Psoas muscle (tissue), 7 donors: ENCODE measurements at regions not wholly inside any gene's neighbourhood (a gene's known extent, or its start where the extent isn't known, plus 50 kb on each side); places are given as distances from the start of the nearest gene placed in this dataset.

Experiments
- ATAC-seq, 4 donors: fragments of 200-7000 bp; cut with Tn5 transposase; one replicate each; pipeline ENCODE4 v1.9.1; 2020; ENCODE audit warnings: moderate library complexity in 3 of 4, mild to moderate bottlenecking in 2 of 4
- DNase-seq, 2 donors: peaks; one replicate each; pipeline ENCODE4 v3.0.0-alpha.2; 2020
- H3K27ac ChIP-seq: fragments of 200-600 bp; one replicate; pipeline ENCODE4 v1.8.0; 2022
- H3K27me3 ChIP-seq, 3 donors: fragments of 200-600 bp in 1 of 3; one replicate each; pipeline versions ENCODE4 v1.6.1 to v1.8.0; 2013 to 2022; ENCODE audit warnings: low read length in 2 of 3, mild to moderate bottlenecking in 2 of 3, moderate library complexity in 1 of 3; ENCODE audit not compliant: insufficient read depth in 3 of 3
- H3K36me3 ChIP-seq, 2 donors: fragments of 200-600 bp in 1 of 2; one replicate each; pipeline versions ENCODE4 v1.6.1 to v1.8.0; 2013 to 2022; ENCODE audit warnings: low read depth in 1 of 2, mild to moderate bottlenecking in 1 of 2, moderate library complexity in 1 of 2; ENCODE audit not compliant: insufficient read depth in 1 of 2
- H3K4me1 ChIP-seq: fragments of 200-600 bp; one replicate; pipeline ENCODE4 v1.8.0; 2022
- H3K4me3 ChIP-seq: fragments of 200-600 bp; one replicate; pipeline ENCODE4 v1.8.0; 2022; ENCODE audit warnings: mild to moderate bottlenecking
- H3K9me3 ChIP-seq: fragments of 200-600 bp; one replicate; pipeline ENCODE4 v1.8.0; 2022
- WGBS, 3 donors: extraction: QIAGEN DNeasy Blood & Tissue Kit; methylation state at CpG; one replicate each; pipeline versions ENCODE4 v1.1.6 to v1.1.7; 2013; 5-methylcytosine and 5-hydroxymethylcytosine counted together
- intact Hi-C, 2 donors: fragments of 100-400 bp; cut with DNase I; formaldehyde crosslinking; loops; one replicate each; pipeline versions ENCODE4 v1.11.0 to v1.14.2; 2022
- TF ChIP-seq, protein P1 (sequence below): fragments of 200-600 bp; IDR thresholded peaks from one replicate; pipeline ENCODE4 v1.8.0; 2022; ENCODE audit warnings: antibody characterized with exemption
- donor health status: healthy with polysubstance abuse.
- donor health status: DM: no; HTN: no; CAD: no; lungs with moderate emphysema.
- donor health status: Bipolar disorder and iron deficiency.
- donor health status: healthy.
- donor health status: DM: yes; HTN: yes; CAD: no.
- donor health status: DM: no; HTN: no; CAD: no.
- donor health status: DM: yes; HTN: yes; CAD: no.

DNA sequence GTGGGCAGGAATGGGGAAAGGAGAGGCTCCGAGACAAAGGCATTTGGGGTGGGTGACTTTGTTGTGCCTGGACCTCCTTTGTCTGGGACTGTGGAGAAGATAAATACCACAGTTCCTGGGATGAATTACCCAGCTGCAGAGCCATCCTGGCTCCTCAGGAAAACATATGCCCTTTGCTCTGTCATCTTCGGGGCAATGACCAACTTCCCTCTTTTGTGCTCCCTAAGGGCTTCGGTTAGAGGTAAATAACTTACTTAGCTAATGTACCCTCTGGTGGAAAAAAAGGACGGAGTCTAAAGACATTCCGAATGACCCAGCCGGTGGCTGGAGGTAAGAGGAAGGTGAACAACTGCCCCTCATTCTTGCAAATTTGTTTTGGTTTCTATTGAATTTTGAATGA lies 345.7 kb downstream of the GATA3 start:
- Histone ChIP-seq H3K9me3 (no peaks in the 10 kb centered on the region), H3K36me3 (no peaks in the 10 kb centered on the region), H3K4me1 (no peaks in the 10 kb centered on the region), H3K4me3 (no peak overlapping the region), H3K27me3 (peaks cover 0 to 3% (median 0%) of the 10 kb centered on the region in 3 donors), H3K27ac (no peak overlapping the region)
- TF ChIP-seq, protein P1, sequence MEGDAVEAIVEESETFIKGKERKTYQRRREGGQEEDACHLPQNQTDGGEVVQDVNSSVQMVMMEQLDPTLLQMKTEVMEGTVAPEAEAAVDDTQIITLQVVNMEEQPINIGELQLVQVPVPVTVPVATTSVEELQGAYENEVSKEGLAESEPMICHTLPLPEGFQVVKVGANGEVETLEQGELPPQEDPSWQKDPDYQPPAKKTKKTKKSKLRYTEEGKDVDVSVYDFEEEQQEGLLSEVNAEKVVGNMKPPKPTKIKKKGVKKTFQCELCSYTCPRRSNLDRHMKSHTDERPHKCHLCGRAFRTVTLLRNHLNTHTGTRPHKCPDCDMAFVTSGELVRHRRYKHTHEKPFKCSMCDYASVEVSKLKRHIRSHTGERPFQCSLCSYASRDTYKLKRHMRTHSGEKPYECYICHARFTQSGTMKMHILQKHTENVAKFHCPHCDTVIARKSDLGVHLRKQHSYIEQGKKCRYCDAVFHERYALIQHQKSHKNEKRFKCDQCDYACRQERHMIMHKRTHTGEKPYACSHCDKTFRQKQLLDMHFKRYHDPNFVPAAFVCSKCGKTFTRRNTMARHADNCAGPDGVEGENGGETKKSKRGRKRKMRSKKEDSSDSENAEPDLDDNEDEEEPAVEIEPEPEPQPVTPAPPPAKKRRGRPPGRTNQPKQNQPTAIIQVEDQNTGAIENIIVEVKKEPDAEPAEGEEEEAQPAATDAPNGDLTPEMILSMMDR: no peak
- intact Hi-C loops: no loop called here
- no peak for ATAC-seq
- DNase-seq: no peak
- whole genome bisulfite sequencing, 3 donors: 53 to 61% (median 53%) methylated on average over 6 of the region's 6 CpGs

DNA sequence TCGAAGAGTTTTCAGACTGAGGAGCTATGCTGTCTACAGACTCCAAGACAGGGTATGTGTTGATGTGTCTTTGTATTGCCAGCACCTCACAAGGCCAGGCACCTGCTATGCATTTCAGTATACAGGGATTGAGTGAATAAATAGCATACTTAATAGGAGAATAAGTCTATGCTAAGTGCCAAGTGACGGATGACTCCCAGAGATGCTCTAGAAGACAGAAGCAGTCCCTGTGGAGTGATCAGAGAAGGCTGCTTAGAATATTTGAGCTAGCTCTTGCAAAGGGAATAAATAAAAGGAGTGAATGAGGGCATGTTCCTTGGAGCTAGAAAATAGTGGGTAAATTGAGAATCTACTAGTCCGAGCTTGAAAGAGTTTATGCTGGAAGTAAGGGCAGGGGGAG lies 346.4 kb downstream of the GATA3 start:
- H3K36me3 ChIP-seq: no peaks in the 10 kb centered on the region
- ATAC-seq (no peak), DNase-seq (no peak)
- no peaks in the 10 kb centered on the region for H3K9me3 ChIP-seq
- WGBS, 3 donors: 37 to 56% (median 55%) methylated on average over 3 of the region's 3 CpGs
- no peak overlapping the region for H3K4me3 ChIP-seq
- H3K4me1 ChIP-seq: no peaks in the 10 kb centered on the region
- intact Hi-C loops: no loop called here
- TF ChIP-seq, protein P1: no peak
- H3K27me3 ChIP-seq: peaks cover 0 to 3% (median 0%) of the 10 kb centered on the region in 3 donors
- no peak overlapping the region for H3K27ac ChIP-seq

DNA sequence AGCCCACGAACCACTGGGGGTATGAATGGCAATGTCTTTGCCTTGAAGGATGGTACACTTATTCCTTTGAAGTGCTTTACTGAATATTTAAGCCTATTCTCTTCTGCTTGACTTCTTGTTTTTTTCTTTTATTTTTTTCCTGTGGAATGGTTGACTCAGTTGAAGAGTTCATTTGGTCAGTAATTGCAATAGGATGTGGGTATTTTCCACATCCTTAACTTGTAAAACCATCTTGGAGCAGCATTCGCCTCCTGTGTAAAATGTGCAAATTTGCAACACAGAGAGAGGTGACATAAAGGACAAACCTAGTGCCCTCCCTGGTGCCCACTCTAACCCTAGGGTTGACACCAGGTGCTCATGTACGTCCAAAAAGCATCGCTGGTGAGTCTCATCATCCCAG lies 347.0 kb downstream of the GATA3 start:
- no peaks in the 10 kb centered on the region for H3K4me1 ChIP-seq
- no peaks in the 10 kb centered on the region for H3K9me3 ChIP-seq
- peaks cover 0 to 3% (median 0%) of the 10 kb centered on the region in 3 donors for H3K27me3 ChIP-seq
- no peak for DNase-seq
- intact Hi-C loops: no loop called here
- no peak overlapping the region for H3K27ac ChIP-seq
- 74 to 77% (median 75%) methylated on average over 4 of the region's 4 CpGs for WGBS, 3 donors
- no peak for ATAC-seq
- TF ChIP-seq, protein P1: no peak
- H3K4me3 ChIP-seq: no peak overlapping the region
- H3K36me3 ChIP-seq: no peaks in the 10 kb centered on the region

DNA sequence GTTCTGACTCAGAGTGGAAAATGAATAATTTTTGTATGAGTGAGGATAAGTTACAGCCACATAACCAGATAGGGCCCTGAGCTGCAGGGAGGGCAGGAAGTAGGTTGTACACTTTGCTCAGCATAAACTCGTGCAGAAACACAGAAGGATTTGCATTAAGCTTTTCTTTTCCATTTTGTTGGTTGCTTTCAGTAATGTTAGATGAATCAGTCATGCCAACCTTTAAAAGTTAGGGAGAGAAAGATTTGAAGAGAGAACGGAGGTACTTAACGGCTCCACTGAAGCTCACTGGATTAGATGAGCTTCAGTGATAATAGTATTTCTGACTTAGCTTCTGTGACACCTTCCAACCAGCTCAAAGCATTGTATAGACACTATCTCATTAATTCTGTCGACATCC lies 348.1 kb downstream of the GATA3 start:
- Histone ChIP-seq H3K9me3 (no peaks in the 10 kb centered on the region), H3K4me1 (no peaks in the 10 kb centered on the region), H3K27me3 (no peaks in the 10 kb centered on the region), H3K36me3 (no peaks in the 10 kb centered on the region), H3K27ac (no peak overlapping the region), H3K4me3 (no peak overlapping the region)
- ATAC-seq (no peak), DNase-seq (no peak)
- intact Hi-C loops: no loop called here
- 41 to 51% (median 44%) methylated on average over 4 of the region's 4 CpGs for WGBS, 3 donors
- TF ChIP-seq, protein P1: no peak

DNA sequence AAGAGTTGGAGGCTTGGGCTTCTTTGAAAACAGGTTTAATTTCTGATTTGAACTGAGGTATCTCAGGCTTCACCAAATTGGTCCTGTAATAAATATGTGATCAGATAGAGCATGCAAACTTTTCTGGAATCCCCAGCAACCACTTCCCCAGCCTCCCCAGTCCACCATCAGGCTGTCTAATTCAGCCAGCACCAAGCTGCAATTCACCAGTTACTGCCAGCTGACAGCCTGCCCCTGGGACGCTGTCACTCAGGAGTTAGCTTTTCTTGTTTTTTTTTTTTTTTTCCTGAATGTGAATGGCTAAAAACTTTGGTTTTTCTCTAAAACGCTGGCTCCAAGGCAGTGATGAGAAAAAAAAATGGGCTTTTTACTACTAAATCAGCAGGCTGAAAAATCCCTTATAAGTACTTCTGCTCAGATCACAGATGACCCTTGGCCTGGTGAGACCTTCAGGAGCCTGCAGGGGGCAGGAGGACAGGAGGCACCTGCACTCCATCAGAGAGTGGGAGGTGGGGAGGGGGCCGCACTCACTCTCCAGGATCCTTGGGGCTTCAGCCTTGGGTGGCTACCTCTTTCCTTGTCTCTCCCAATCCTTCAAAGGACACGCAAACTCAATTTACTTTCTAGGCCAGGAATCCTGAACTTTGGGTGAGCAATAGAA lies 349.4 kb downstream of the GATA3 start:
- H3K4me3 ChIP-seq: no peak overlapping the region
- DNase-seq: no peak

More for the DNA sequence above, 349.4 kb downstream of the GATA3 start:
- TF ChIP-seq, protein P1: no peak
- Histone ChIP-seq H3K9me3 (no peaks in the 10 kb centered on the region), H3K36me3 (no peaks in the 10 kb centered on the region), H3K4me1 (no peaks in the 10 kb centered on the region), H3K27ac (no peak overlapping the region), H3K27me3 (no peaks in the 10 kb centered on the region)
- intact Hi-C loops: no loop called here
- WGBS, 3 donors: 53 to 67% (median 59%) methylated on average over 4 of the region's 4 CpGs
- no peak for ATAC-seq
